PC-3 (cell line): ENCODE measurements at regions not wholly inside any gene's neighbourhood (a gene's known extent, or its start where the extent isn't known, plus 50 kb on each side); places are given as distances from the start of the nearest gene placed in this dataset.
"Not testable (repeated sequence)": the region's sequence is repeated elsewhere in the genome, so short reads cannot be mapped to it uniquely, and the experiment has no call there.

Experiments
- ATAC-seq: fragments of 200-7000 bp; cut with Tn5 transposase; 2 replicates; pipeline ENCODE4 v1.9.1; 2020; ENCODE audit warnings: mild to moderate bottlenecking, moderate library complexity
- BruUV-seq: library from RNA; stranded (reverse); fragments of 400-500 nt; replicated peaks from 2 replicates; lab custom pipeline; 2021; lab: Mats Ljungman, UMichigan
- CTCF ChIA-PET: fragments of 300-600 bp; sonication (Branson Sonifier 250); formaldehyde crosslinking; loops from one replicate; lab custom pipeline; 2022; ENCODE audit warnings: antibody characterized with exemption; lab: Charles Lee
- POLR2A ChIA-PET: fragments of 300-600 bp; sonication (Branson Sonifier 250); formaldehyde crosslinking; loops from one replicate; lab custom pipeline; 2022; ENCODE audit warnings: antibody characterized with exemption; ENCODE audit not compliant: unreplicated experiment; lab: Charles Lee
- DNase-seq: peaks from one replicate; pipeline ENCODE4 v3.0.0-alpha.2; 2015
- H2AFZ ChIP-seq: fragments of 300-600 bp; sonication (generic); 2 replicates; pipeline ENCODE4 v1.6.0; 2016; ENCODE audit warnings: antibody characterized with exemption, low read length
- H3F3A ChIP-seq: fragments of 300-600 bp; sonication (generic); one replicate; pipeline ENCODE4 v1.6.0; 2017; ENCODE audit warnings: antibody characterized with exemption, low read length, control low read depth, mild to moderate bottlenecking; ENCODE audit not compliant: unreplicated experiment
- H3K27ac ChIP-seq: fragments of 300-600 bp; sonication (generic); 2 replicates; pipeline ENCODE4 v1.5.1; 2016; ENCODE audit warnings: mild to moderate bottlenecking, low read length
- H3K27me3 ChIP-seq: fragments of 300-600 bp; sonication (generic); 2 replicates; pipeline ENCODE4 v1.6.1; 2016; ENCODE audit warnings: low read length, mixed read lengths
- H3K36me3 ChIP-seq: fragments of 300-600 bp; sonication (generic); 2 replicates; pipeline ENCODE4 v1.6.1; 2016; ENCODE audit warnings: low read depth, mixed run types, low read length, mixed read lengths
- H3K4me1 ChIP-seq: fragments of 300-600 bp; sonication (generic); 2 replicates; pipeline ENCODE4 v1.5.1; 2016; ENCODE audit warnings: low read length; ENCODE audit not compliant: insufficient read depth
- H3K4me2 ChIP-seq: fragments of 300-600 bp; sonication (generic); 2 replicates; pipeline ENCODE4 v1.6.0; 2016; ENCODE audit warnings: low read length
- H3K4me3 ChIP-seq: fragments of 300-600 bp; sonication (generic); 2 replicates; pipeline ENCODE4 v1.5.1; 2016; ENCODE audit warnings: mild to moderate bottlenecking, low read length, mixed read lengths
- H3K79me2 ChIP-seq: fragments of 300-600 bp; sonication (generic); 2 replicates; pipeline ENCODE4 v1.6.1; 2017; ENCODE audit warnings: low read length, mixed read lengths
- H3K9ac ChIP-seq: fragments of 300-600 bp; sonication (generic); 2 replicates; pipeline ENCODE4 v1.6.0; 2016; ENCODE audit warnings: mild to moderate bottlenecking, low read length
- H3K9me2 ChIP-seq: fragments of 300-600 bp; sonication (generic); replicated peaks from 2 replicates; pipeline ENCODE4 v1.6.1; 2016; ENCODE audit warnings: mixed run types, low read length, mixed read lengths
- H3K9me3 ChIP-seq: fragments of 300-600 bp; sonication (generic); 2 replicates; pipeline ENCODE4 v1.6.1; 2016; ENCODE audit warnings: low read length, mixed read lengths
- H4K20me1 ChIP-seq: fragments of 300-600 bp; sonication (generic); 2 replicates; pipeline ENCODE4 v1.6.1; 2016; ENCODE audit warnings: low read length, mixed read lengths
- CTCF ChIP-seq: fragments of 300-600 bp; sonication (generic); conservative IDR thresholded peaks from 2 replicates; pipeline ENCODE4 v1.5.1; 2017; ENCODE audit warnings: antibody characterized with exemption, low read depth, mild to moderate bottlenecking, low read length
- EZH2 ChIP-seq: fragments of 300-600 bp; sonication (generic); IDR thresholded peaks from one replicate; pipeline ENCODE4 v1.6.1; 2017; ENCODE audit warnings: antibody characterized with exemption, mild to moderate bottlenecking, low read length; ENCODE audit not compliant: unreplicated experiment
- EZH2phosphoT487 ChIP-seq: fragments of 300-600 bp; sonication (generic); IDR thresholded peaks from 2 replicates; pipeline ENCODE4 v1.6.1; 2018; ENCODE audit warnings: mild to moderate bottlenecking, antibody characterized with exemption, low read length, borderline replicate concordance
- intact Hi-C: fragments of 100-400 bp; cut with micrococcal nuclease; formaldehyde crosslinking; loops from 2 replicates; pipeline ENCODE4 v1.9.0; 2023

DNA sequence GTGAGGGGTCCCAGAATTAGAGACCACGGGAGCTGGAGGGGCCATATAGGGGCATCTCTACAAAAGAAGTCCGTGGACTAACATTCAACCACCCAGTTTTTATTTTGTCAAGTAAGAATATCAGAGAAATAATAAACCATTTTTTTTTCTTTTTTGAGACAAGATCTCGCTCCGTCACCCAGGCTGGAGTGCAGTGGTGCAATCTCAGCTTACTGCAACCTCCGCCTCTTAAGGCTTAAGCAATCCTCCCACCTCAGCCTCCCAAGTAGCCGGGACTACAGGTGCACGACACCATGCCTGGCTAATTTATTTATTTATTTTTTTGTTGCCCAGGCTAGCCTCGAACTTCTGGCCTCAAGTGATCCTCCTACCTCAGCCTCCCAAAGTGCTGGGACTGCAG lies 82.7 kb downstream of the ZFP36L2 start:
- H3K27me3 ChIP-seq, result no peaks in the 10 kb centered on the region
- no peaks in the 10 kb centered on the region for H3F3A ChIP-seq
- H3K9me2 ChIP-seq, result no peaks in the 10 kb centered on the region
- H2AFZ ChIP-seq, result no peak overlapping the region
- H3K4me3 ChIP-seq, result no peak overlapping the region
- DNase-seq (no peak), ATAC-seq (no peak)
- intact Hi-C loops, result no loop called here
- BruUV-seq, result no TSS peak
- H3K9me3 ChIP-seq, result no peaks in the 10 kb centered on the region
- POLR2A ChIA-PET, result no interaction called here
- no peaks in the 10 kb centered on the region for H3K4me1 ChIP-seq
- TF ChIP-seq EZH2phosphoT487 (no peak), EZH2 (no peak), CTCF (no peak)
- no peaks in the 10 kb centered on the region for H3K79me2 ChIP-seq
- no peaks in the 10 kb centered on the region for H3K36me3 ChIP-seq
- H3K9ac ChIP-seq, result no peak overlapping the region
- H3K4me2 ChIP-seq, result no peak overlapping the region
- H3K27ac ChIP-seq, result no peak overlapping the region
- H4K20me1 ChIP-seq, result no peaks in the 10 kb centered on the region
- CTCF ChIA-PET, result no interaction called here

DNA sequence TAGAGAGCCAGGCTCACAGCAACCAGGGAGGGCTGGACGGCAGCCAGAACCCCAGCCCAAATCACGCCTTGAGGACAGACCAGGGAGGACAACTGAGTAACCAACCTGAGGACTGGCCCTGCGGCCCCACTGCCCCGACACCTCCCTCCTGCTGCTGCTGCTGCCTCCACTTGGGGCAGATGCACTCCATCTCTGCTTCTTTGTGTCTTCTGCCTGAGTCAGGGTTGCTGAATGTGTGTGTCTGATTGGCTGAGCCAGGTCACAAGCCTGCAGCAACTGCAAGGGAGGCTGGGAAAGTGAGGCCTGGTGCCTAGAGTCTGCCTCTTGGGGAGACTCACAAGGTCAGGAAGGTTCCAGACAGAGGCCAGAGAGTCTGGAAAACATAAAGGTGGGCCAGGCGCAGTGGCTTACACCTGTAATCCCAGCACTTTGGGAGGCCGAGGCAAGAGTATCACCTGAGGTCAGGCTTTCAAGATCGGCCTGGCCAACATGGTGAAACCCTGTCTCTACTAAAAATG lies 83.4 kb downstream of the ZFP36L2 start:
- DNase-seq (no peak), ATAC-seq (peak; percentile 37; the same call in 1 of the 2 replicates)
- ChIA-PET POLR2A (no interaction called here), CTCF (no interaction called here)
- Histone ChIP-seq H3K4me1 (no peaks in the 10 kb centered on the region), H4K20me1 (no peaks in the 10 kb centered on the region), H3K79me2 (no peaks in the 10 kb centered on the region), H3K9ac (no peak overlapping the region), H3K9me3 (no peaks in the 10 kb centered on the region), H3K36me3 (no peaks in the 10 kb centered on the region), H3K4me2 (no peak overlapping the region), H3K9me2 (no peaks in the 10 kb centered on the region), H2AFZ (no peak overlapping the region), H3K27ac (no peak overlapping the region), H3K4me3 (no peak overlapping the region), H3K27me3 (no peaks in the 10 kb centered on the region), H3F3A (no peaks in the 10 kb centered on the region)
- no peak for TF ChIP-seq EZH2
- TF ChIP-seq EZH2phosphoT487, result no peak
- peak; percentile 39 for TF ChIP-seq CTCF
- BruUV-seq, result no TSS peak
- intact Hi-C loops, result no loop called here

- H3K4me1 ChIP-seq, H2AFZ ChIP-seq, H3K79me2 ChIP-seq, H3K4me2 ChIP-seq, POLR2A ChIA-PET, H3K27ac ChIP-seq, ATAC-seq, H3K9me2 ChIP-seq, BruUV-seq, H3K27me3 ChIP-seq, DNase-seq, H3F3A ChIP-seq, H3K4me3 ChIP-seq, H3K36me3 ChIP-seq, H3K9ac ChIP-seq, CTCF ChIA-PET, H3K9me3 ChIP-seq, H4K20me1 ChIP-seq, intact Hi-C loops: not testable (repeated sequence)
Observed at GRCh38 chr2:43141636-43142151, 84.7 kb downstream of the ZFP36L2 start.
